NCI-H82 treated with DMSO at 0.1 percent for 48 hours (cell line): ENCODE measurements at regions not wholly inside any gene's neighbourhood (a gene's known extent, or its start where the extent isn't known, plus 50 kb on each side); places are given as distances from the start of the nearest gene placed in this dataset.
"Not testable (repeated sequence)": the region's sequence is repeated elsewhere in the genome, so short reads cannot be mapped to it uniquely, and the experiment has no call there.

Experiments
- DNase-seq: peaks from one replicate; lab custom pipeline; 2025; ENCODE audit not compliant: unreplicated experiment; lab: John Stamatoyannopoulos, UW

DNA sequence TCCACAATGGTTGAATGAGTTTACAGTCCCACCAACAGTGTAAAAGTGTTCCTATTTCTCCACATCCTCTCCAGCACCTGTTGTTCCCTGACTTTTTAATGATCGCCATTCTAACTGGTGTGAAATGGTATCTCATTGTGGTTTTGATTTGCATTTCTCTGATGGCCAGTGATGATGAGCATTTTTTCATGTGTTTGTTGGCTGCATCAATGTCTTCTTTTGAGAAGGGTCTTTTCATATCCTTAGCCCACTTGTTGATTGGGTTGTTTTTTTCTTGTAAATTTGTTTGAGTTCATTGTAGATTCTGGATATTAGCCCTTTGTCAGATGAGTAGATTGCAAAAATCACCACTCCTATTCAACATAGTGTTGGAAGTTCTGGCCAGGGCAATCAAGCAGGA lies 287.6 kb upstream of the RASGRP1 start:
- not testable (repeated sequence) for DNase-seq

DNA sequence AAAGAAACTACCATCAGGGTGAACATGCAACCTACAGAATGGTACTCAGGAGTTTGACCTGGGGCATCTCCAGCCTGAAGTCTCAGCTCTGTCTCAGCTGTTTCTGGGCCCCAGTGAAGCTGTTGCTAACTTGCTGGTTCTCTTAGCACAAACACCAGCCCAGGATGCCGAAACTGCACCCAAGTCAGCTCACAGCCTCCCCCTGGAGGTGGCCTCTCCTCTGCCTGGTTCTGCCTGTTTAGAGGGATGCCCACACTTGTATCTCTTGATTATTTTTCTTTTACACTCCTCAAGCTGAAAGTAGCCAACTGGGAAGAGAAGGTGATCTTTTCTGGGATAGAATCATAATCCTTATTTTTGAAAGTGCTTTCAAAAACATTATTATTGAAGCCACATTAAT lies 289.0 kb upstream of the RASGRP1 start:
- DNase-seq = no peak

- no peak for DNase-seq
These were observed 289.9 kb upstream of the RASGRP1 start for GRCh38 chr15:38854506-38854905.

DNA sequence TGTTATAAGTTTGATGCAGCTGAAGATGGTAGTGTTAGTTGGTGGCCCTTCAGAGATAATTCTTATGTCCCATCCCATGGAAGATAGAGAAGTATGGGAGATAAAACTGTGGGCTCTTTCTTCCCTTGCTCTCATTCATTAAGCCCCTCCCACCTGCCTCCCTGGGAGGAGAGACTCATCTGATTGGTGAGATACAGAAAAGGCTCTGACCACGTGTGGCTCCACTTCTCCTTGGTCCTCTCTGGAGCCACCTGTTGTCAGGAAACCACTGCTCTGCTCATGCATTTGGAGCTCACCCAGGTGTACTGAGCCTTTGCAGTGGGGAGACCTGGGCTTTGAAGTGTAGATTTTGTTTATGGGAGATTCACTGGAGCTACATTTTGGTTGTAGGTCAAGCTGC lies 293.2 kb upstream of the RASGRP1 start:
- no peak for DNase-seq

GRCh38 chr15:38859574-38859973 lies 295.0 kb upstream of the RASGRP1 start:
- DNase-seq = no peak

DNA sequence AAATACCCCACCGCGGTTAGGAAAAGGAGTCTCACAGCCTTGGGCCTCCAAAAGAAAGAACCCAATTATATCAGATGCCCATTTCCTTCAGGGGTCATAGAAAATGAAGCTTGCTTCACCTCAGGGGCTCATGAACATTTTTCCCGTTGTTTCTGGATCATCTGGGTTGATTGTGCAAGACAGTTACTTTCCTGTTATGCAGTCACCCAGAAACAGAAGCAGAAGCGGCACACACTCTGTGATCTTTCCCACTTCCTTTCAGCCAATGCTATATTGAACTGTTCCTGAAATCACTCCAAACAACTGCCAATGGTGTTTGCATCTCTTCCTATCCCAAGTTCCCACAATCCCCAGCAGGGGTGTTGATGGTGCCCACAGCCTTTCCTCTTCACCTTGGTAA lies 295.6 kb upstream of the RASGRP1 start:
- no peak for DNase-seq

DNA sequence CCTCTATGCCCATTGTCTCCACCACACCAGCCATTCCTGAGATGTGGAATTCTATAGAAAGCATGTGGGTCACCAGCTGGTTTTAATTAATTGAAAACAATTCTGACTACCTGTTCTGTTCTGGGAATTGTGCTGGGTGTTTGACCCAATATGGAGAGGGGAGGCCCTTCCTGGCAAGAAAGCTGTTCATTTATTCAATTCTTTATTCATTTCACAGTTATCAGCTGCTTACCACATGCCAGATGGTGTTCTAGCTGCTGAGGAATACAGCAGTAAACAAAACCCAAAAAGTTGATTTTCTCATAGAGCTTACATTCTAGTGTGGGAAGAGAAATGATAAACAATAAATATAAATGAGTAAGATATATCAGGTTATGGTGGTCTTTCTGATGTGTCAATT lies 296.1 kb upstream of the RASGRP1 start:
- no peak for DNase-seq

DNA sequence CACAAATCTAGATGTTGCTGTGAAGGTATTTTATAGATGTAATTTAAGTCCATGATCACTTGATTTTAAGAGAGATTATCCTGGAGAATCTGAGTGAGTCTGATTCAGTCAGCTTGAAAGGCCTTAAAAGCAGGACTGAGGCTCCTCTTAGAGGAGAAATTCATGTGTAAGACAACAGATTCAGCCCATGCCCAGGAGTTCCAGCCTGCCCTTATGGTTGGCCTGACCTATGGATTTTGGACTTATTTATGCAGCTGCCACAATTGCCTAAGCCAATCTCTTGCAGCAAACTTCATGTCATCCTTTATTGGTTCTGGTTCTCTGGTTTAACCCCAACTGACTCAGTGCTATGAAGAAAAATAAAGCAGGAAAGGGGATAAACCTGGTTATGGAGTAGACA lies 296.5 kb upstream of the RASGRP1 start:
- no peak for DNase-seq

DNA sequence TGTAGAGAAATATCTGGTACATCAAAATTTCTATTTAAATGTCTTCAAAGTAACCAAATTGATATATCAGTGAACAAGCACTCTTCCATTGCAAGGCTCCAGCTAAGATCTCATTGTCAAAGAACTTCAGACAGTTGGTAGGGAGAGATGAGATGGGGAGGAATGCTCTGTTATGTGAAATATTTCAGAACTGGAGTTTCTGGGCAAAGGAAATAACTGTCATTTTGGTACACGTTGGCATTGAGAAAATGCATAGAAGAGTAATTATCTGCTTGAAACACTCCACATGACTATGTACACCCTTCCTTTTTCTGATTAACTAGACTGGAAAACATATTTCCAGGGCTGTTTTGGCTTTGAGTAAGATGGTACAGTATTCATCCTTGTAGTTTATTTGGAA lies 297.5 kb upstream of the RASGRP1 start:
- DNase-seq = no peak

DNA sequence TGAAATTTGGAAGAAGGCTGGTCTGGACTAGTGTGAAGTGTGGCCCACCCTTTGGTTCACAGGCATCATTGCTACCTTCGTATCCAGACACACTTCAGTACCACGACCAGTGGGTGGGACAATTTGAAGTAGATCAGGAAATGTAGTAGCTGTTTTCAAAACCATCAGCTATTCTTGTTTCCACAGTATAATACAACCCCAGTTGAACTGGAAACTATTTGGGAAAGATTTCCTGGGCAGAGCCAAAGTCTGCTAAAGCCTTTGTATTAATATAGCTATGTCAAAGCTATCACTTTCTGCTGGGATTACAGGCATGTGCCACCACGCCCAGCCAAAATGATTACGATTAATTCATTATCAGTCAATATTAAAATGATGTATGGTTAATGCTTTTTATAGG lies 298.8 kb upstream of the RASGRP1 start:
- DNase-seq = no peak

GRCh38 chr15:38864122-38864521 lies 299.5 kb upstream of the RASGRP1 start:
- DNase-seq = no peak

DNA sequence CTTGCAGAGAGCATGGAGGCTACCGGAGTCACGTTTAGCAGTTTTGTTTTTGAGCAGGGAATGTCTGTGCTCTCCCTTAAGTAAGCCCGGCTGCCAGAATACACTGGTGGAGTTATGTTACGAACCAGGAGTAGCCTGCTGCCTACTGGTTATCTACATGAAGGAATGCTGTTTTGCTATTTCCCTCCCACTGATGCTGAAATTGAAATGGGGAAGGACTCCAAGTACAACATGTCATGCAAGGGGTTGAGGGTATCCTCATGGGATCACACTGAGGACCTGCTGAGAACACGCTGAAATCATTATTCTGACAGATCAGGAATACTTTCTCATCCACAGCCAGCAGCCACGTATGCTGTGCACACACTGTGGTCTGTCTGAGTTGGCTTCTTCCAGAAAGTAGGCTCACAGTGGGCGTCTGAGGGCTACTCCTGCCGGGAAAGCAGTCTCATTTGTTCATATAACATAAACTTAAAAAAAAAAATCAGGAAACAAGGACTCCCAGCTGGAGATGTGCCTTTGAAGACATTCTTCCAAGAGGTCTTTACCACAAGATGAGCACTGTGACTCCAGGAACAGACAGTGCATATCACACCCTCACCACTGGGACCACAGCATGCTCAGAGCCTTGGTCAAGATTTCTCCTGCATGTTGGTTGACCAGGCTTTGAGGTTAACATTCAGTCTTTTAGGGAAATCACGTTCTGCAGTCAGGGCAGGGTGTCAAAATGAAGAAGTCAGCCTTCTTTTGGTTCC lies 300.4 kb upstream of the RASGRP1 start:
- no peak for DNase-seq

DNA sequence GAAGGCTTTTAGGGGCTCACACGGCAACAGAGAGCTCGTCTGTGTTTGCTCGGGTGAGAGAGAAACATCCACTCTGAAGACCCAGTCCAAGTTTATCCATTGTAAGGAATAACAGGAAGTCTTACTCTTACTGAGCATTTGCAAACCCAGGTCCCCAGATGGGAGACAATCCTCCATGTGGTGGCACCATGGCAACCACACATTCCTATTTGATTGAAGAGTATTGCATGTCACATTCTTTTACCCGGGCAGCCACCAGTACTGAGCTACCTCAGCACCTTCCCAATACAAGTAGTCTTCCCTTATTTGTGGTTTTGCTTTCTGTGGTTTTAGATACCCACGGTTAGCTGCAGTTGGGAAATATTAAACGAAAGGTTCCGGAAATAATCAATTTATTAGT lies 302.9 kb upstream of the RASGRP1 start:
- DNase-seq = no peak

DNA sequence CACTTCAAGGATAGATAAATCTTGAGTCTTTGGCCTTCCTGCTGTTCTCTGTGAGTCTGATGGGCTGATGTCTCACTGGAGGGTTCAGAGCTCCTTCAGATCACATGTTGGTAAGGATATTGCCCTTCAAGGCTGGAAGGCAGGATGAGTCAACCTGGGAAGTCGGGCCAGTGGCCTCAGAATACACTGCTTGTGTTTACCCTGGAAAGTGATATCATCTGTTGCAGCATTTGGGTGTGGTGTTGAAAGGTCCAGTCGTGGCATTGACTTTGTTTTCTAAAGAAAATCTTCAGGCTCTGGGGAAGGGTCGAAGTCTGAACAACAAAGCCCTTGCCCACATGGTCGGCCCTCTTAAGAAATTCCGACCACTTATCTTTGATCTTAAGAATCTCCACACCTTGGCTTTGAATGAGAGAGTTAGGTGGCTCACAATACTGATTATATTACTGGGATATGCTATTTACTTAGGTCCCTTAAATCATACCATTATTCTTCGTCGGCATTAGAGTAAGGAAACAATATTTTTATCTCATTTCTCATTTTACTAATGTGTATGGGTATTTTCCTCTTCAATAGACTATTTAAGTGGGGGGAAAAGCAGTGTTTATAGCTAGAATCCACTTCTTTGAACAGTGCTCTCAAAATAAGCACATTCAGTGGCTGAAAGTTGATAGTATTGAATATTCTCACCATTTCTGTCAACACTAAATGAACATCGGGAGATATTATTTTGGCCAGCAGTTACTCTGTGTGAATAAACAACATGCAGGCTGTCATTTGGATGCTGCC lies 303.9 kb upstream of the RASGRP1 start:
- DNase-seq = no peak

GRCh38 chr15:38871638-38872037 lies 307.0 kb upstream of the RASGRP1 start:
- DNase-seq = no peak

- DNase-seq = no peak
These were observed 308.1 kb upstream of the RASGRP1 start for GRCh38 chr15:38872732-38873131.

DNA sequence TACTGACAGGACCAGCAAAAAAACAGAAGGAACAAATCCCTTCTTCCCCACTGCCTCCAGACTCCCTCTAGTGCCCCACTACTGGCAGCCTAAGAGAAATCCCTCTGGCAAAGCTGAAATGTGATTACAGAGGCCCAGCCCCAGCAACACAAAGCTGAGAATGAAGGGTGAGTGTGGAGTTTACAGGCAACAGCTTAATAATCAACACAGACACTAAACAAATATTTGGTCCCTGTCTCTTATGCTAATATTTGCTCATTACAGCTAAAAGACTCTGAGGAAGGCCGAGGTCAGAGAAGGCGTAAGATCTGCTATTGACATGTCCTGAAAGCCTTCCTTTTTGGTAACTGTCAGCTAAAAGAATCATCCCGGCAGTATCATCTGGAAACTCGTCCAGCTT lies 308.5 kb upstream of the RASGRP1 start:
- no peak for DNase-seq

GRCh38 chr15:38874464-38874863 lies 309.9 kb upstream of the RASGRP1 start:
- DNase-seq = no peak

DNA sequence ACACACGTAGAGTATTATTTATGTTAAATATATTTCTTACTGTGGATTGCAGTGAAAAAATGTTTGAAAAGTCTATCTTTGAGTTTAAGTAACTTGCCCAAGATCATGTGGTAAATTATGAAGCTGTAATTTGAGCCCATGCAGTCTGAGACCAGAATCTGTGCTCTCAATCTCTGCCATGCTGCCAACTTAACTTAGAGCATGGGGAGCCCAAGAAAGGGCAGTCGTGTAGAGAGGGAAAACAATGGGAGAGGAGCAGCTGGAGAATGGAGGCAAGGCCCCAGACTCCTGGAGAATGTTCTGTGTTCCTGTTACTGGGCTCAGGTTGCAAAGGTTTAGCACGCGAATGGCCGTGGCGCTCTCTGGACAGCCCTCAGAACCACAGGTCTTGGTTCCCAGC lies 311.6 kb upstream of the RASGRP1 start:
- DNase-seq = no peak

GRCh38 chr15:38876621-38877020 lies 312.0 kb upstream of the RASGRP1 start:
- DNase-seq = no peak

- DNase-seq = no peak
These were observed 312.9 kb upstream of the RASGRP1 start for GRCh38 chr15:38877471-38877870.

- no peak for DNase-seq
These were observed 313.4 kb upstream of the RASGRP1 start for GRCh38 chr15:38878026-38878425.

DNA sequence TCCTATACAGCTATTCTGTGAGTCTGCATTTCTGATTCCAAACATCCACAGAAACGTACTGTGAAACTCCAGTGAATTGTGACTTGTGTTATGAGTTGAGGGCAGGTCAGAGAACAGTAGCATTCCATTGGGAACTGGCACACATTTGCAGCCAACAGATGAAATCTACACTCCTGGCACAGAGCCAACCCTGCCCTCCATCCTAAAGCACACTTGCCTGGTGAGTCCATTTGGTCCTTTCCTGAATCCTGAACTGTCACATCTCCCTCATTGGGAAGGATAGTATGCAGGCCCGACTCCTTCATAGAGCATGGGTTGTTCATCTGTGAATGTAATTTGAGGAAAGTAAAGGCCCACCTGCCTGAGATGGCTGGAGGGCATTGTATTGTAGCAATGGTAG lies 314.3 kb upstream of the RASGRP1 start:
- no peak for DNase-seq
